ENCODE measurements at regions not wholly inside any gene's neighbourhood (a gene's known extent, or its start where the extent isn't known, plus 50 kb on each side); places are given as distances from the start of the nearest gene placed in this dataset.

DNA sequence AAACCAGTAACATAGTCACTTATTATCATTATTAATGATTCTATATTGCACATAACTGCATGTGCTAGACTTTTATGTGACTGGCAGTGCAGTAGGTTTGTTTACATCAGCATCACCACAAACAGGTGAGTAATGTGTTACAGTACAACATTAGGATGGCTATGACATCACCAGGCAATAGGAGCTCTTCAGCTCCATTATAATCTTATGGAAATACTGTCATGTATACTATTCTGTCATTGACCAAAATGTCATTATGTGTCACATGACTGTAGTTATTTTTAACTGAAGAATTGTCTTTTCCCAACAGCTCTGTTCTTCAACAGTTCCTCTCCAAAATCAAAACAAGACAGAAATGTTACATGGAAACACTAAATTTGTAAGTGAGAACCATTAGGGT lies 96.3 kb downstream of the C18orf54 start (continued):
- TF ChIP-seq TCF12 (IDR thresholded peaks at IDR 0.05; ENCODE audit: low read depth, low read length) = no peak
- no peak for TF ChIP-seq HDAC2 (IDR thresholded peaks at IDR 0.05; ENCODE audit: borderline replicate concordance in 1 of 2, low read depth in 2 of 2, low read length in 2 of 2)
- no peak for TF ChIP-seq KDM1A (IDR thresholded peaks at IDR 0.05; ENCODE audit: borderline replicate concordance, low read length)
- TF ChIP-seq RFX5 (IDR thresholded peaks at IDR 0.05; ENCODE audit: borderline replicate concordance, low read depth, low read length) = no peak
- TF ChIP-seq HDAC6 (IDR thresholded peaks at IDR 0.05; ENCODE audit: low read depth, low read length) = no peak
- TF ChIP-seq, protein P1, sequence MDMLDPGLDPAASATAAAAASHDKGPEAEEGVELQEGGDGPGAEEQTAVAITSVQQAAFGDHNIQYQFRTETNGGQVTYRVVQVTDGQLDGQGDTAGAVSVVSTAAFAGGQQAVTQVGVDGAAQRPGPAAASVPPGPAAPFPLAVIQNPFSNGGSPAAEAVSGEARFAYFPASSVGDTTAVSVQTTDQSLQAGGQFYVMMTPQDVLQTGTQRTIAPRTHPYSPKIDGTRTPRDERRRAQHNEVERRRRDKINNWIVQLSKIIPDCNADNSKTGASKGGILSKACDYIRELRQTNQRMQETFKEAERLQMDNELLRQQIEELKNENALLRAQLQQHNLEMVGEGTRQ (IDR thresholded peaks at IDR 0.05; ENCODE audit: low read length) = no peak
- TF ChIP-seq SP1 (IDR thresholded peaks at IDR 0.05; ENCODE audit: low read depth, low read length) = no peak
- no peak for TF ChIP-seq SIX5 (IDR thresholded peaks at IDR 0.05; ENCODE audit: low read depth, low read length)
- TF ChIP-seq ZNF274 (IDR thresholded peaks at IDR 0.05; ENCODE audit: borderline replicate concordance, extremely low read depth, low read length) = no peak
- TF ChIP-seq MAFK (IDR thresholded peaks at IDR 0.05; ENCODE audit: low read depth, low read length) = no peak
